GM12891 (cell line): ENCODE measurements at regions not wholly inside any gene's neighbourhood (a gene's known extent, or its start where the extent isn't known, plus 50 kb on each side); places are given as distances from the start of the nearest gene placed in this dataset.

Source experiments
- PAX5 ChIP-seq: IDR thresholded peaks from 2 replicates; pipeline ENCODE4 v1.6.1; 2011; ENCODE audit warnings: low read length, moderate library complexity, mild to moderate bottlenecking; ENCODE audit not compliant: insufficient read depth, severe bottlenecking
- POLR2A ChIP-seq: IDR thresholded peaks from 2 replicates; pipeline ENCODE4 v1.6.1; 2011; ENCODE audit warnings: low read depth, low read length, control low read depth

DNA sequence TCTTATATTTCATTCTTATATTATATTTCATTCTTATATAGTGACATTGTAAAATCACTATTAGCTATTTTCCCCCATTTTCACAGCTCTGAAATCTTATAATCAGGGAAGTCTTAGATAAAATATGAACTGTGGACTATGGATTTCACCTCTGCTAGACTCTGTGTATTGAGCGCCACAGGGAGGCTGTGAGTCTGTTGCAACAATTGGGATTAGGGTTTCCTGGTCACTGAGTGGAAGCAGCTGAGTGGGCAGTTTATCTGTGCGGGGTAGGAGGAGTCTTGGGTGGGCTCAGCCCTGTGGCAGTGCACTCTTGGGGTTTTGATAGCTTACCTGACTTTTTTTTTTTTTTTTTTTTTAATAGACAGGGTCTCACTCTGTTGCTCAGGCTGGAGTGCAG, 249.5 kb downstream of the PTTG2 start:
- TF ChIP-seq POLR2A (no peak), PAX5 (no peak)
